ENCODE measurements at regions not wholly inside any gene's neighbourhood (a gene's known extent, or its start where the extent isn't known, plus 50 kb on each side); places are given as distances from the start of the nearest gene placed in this dataset.
A peak's percentile ranks its signal among the peaks of the same experiment; 100 is the strongest.

DNA sequence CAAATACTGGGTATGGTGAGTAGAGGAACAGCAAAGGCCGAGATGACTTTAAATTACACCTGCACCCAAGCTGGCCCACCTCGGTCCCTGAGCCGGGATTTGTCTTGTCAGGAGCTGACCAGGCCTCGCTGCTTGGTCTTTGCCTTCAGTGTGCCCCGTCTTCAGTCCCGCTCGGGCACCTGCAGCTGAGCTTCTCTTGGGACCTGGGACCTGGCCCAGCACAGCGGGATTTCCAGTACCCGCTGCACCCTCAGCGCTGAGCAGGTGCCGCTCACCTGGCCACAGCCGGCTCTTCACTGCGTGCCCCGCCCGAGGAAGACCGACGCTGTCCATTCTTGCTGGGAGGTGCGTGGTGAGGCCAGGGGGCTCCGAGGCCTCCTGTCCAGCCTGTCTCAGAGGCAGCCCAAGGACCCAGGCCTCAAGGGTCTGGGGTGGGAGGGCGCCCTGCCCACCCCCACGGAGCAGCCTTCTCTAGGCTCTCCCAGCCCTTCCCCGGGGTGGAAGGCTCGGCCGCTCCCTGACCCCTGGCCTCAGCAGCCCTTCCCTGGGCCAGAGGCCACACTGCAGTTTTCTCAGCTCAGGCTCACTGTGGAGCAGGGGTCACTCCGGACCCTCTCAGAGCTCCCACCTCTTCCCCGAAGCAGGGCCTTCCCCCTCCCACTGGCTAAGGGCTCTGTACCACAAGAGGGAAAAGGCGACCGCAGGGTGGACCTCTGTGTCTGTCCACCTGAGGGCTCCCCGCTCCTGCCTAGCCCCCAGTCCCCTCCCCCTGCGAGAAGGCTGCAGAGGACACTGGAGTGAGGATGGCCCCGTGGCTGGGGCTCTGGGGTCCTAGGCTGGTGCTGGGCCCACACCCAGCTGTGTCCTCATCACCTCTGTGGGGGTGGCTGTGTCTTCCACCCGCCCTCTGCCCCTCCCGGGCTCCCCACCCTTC, 119.3 kb downstream of the RNASET2 start:
- Mint-ChIP-seq H3K27me3 (no peaks in the 10 kb centered on the region), H3K27ac (no peak overlapping the region), H3K36me3 (peaks cover 0 to 7% (median 4%) of the 10 kb centered on the region in 5 donors), H3K4me1 (peaks cover 0 to 4% (median 0%) of the 10 kb centered on the region in 7 donors), H3K4me3 (no peak overlapping the region), H3K9me3 (peaks cover 0 to 8% (median 0%) of the 10 kb centered on the region in 11 donors)
- Histone ChIP-seq H3K4me3 (ENCODE audit: low read length) (no peak overlapping the region), H3K36me3 (ENCODE audit: control insufficient read depth in 2 of 3, insufficient read depth in 3 of 3, low read length in 3 of 3) (no peaks in the 10 kb centered on the region), H3K4me1 (ENCODE audit: control insufficient read depth in 2 of 2, insufficient read depth in 2 of 2, low read length in 2 of 2) (no peaks in the 10 kb centered on the region), H3K27me3 (ENCODE audit: control insufficient read depth in 2 of 2, insufficient read depth in 2 of 2, low read length in 2 of 2) (no peaks in the 10 kb centered on the region), H3K9me3 (ENCODE audit: control insufficient read depth in 2 of 3, low read length in 3 of 3) (no peaks in the 10 kb centered on the region), H3K27ac (ENCODE audit: low read depth, low read length) (no peak overlapping the region)
- POLR2A ChIA-PET = no interaction called here
- intact Hi-C loops (cut with micrococcal nuclease) = no loop called here
- DNase-seq (no peak), ATAC-seq (no peak)
- CTCF ChIA-PET = no interaction called here

DNA sequence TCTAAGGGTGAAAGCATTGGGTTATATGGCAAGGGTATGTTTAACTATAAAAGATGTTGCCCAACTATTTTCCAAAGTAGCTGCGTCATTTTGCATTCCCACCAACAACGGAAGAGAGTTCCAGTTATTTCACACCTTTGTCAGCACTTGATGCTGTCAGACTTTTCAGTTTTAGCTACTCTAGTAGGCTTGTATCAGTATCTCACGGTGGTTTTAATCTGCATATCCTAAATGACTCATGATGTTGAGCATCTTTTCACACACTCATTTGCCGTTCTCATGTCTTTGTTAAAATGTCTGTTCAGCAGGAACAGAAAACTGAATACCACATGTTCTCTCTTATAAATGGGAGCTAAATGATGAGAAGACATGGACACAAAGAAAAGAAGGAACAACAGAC, 122.3 kb downstream of the RNASET2 start:
- Mint-ChIP-seq H3K9me3 (peaks cover 0 to 8% (median 0%) of the 10 kb centered on the region in 11 donors), H3K4me3 (no peak overlapping the region), H3K27me3 (no peaks in the 10 kb centered on the region), H3K27ac (no peak overlapping the region), H3K4me1 (peaks cover 0 to 11% (median 0%) of the 10 kb centered on the region in 7 donors), H3K36me3 (peaks cover 0 to 7% (median 4%) of the 10 kb centered on the region in 5 donors)
- DNase-seq (no peak), ATAC-seq (no peak)
- ChIA-PET POLR2A (no interaction called here), CTCF (no interaction called here)
- no peaks in the 10 kb centered on the region for H3K27me3 ChIP-seq (ENCODE audit: control insufficient read depth in 2 of 2, insufficient read depth in 2 of 2, low read length in 2 of 2)
- intact Hi-C loops (cut with micrococcal nuclease) = no loop called here
- no peaks in the 10 kb centered on the region for H3K4me1 ChIP-seq (ENCODE audit: control insufficient read depth in 2 of 2, insufficient read depth in 2 of 2, low read length in 2 of 2)
- no peak overlapping the region for H3K27ac ChIP-seq (ENCODE audit: low read depth, low read length)
- H3K36me3 ChIP-seq (ENCODE audit: control insufficient read depth in 2 of 3, insufficient read depth in 3 of 3, low read length in 3 of 3) = no peaks in the 10 kb centered on the region
- H3K9me3 ChIP-seq (ENCODE audit: control insufficient read depth in 2 of 3, low read length in 3 of 3) = no peaks in the 10 kb centered on the region
- H3K4me3 ChIP-seq (ENCODE audit: low read length) = no peak overlapping the region

DNA sequence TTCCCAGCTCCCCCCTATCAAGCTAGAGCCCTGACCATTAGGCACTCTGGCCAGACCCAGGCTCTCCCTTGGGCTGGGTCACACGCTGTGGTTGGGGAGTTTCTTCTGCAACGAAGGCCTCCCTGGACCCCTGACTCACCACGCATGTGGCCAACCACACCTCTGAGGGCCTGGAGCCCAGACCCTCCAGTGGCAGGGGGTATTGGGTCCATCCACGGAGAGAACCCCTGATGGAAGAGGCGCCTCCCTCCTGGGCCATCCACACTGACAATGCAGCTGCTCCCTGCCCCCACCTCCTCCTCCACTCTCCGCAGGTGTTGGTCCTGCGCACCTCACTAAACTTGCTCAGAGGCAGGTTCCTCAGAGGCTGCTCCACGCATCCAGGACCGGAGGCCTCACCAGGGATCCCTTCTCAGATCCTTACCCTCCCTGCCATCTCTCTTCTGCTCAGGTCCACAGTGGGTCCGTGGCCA, 125.4 kb downstream of the RNASET2 start:
- Mint-ChIP-seq H3K4me3 (no peak overlapping the region), H3K27me3 (no peaks in the 10 kb centered on the region), H3K9me3 (peaks cover 0 to 5% (median 0%) of the 10 kb centered on the region in 11 donors), H3K36me3 (peaks cover 0 to 4% (median 0%) of the 10 kb centered on the region in 5 donors), H3K4me1 (peaks cover 0 to 11% (median 0%) of the 10 kb centered on the region in 7 donors), H3K27ac (peak overlapping the region in 2 of 9 donors; percentile 51 to 80)
- DNase-seq (no peak), ATAC-seq (no peak)
- ChIA-PET POLR2A (no interaction called here), CTCF (no interaction called here)
- H3K27me3 ChIP-seq (ENCODE audit: control insufficient read depth in 2 of 2, insufficient read depth in 2 of 2, low read length in 2 of 2) = no peaks in the 10 kb centered on the region
- H3K27ac ChIP-seq (ENCODE audit: low read depth, low read length) = no peak overlapping the region
- no peaks in the 10 kb centered on the region for H3K9me3 ChIP-seq (ENCODE audit: control insufficient read depth in 2 of 3, low read length in 3 of 3)
- H3K4me3 ChIP-seq (ENCODE audit: low read length) = no peak overlapping the region
- H3K4me1 ChIP-seq (ENCODE audit: control insufficient read depth in 2 of 2, insufficient read depth in 2 of 2, low read length in 2 of 2) = no peaks in the 10 kb centered on the region
- intact Hi-C loops (cut with micrococcal nuclease) = no loop called here
- no peaks in the 10 kb centered on the region for H3K36me3 ChIP-seq (ENCODE audit: control insufficient read depth in 2 of 3, insufficient read depth in 3 of 3, low read length in 3 of 3)

DNA sequence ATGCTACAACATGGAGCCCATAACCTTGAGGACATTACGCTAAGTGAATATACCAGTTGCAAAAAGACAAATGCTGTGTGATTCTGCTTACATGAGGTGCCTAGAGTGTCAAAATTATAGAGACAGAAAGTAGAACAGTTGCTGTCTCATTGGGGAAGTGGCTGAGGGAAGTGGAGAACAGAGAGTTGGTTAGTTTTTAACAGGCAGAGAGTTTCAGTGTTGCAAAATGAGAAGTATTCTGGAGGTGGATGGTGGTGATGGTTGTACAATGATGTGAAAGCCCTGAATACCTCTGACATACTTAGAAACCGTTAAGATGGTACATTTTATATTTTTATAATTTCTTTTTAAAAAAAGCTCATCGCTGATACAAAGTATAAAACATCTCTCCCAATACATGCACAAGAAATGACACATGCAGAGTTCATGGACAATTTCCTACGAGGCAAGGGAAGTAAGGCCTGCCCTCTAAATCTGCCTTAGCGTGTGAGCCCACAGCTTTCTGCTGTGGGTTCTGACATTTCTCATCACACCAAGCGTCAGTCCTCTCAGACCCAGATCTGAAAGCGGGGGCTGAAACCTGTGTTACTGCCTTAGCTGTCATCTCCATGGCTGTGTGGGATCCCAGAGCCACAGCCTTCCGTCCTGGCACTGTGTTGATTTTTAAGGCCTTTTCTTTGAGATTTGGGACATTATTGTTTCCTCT, 126.0 kb downstream of the RNASET2 start:
- no peak overlapping the region for H3K4me3 Mint-ChIP-seq
- H3K4me1 Mint-ChIP-seq = peaks cover 0 to 11% (median 0%) of the 10 kb centered on the region in 7 donors
- DNase-seq (no peak), ATAC-seq (peak; percentile 69)
- intact Hi-C loops (cut with micrococcal nuclease) = no loop called here
- CTCF ChIA-PET = no interaction called here
- peaks cover 0 to 5% (median 0%) of the 10 kb centered on the region in 11 donors for H3K9me3 Mint-ChIP-seq
- Histone ChIP-seq H3K4me3 (ENCODE audit: low read length) (no peak overlapping the region), H3K27ac (ENCODE audit: low read depth, low read length) (no peak overlapping the region), H3K9me3 (ENCODE audit: control insufficient read depth in 2 of 3, low read length in 3 of 3) (no peaks in the 10 kb centered on the region), H3K4me1 (ENCODE audit: control insufficient read depth in 2 of 2, insufficient read depth in 2 of 2, low read length in 2 of 2) (no peaks in the 10 kb centered on the region), H3K36me3 (ENCODE audit: control insufficient read depth in 2 of 3, insufficient read depth in 3 of 3, low read length in 3 of 3) (no peaks in the 10 kb centered on the region), H3K27me3 (ENCODE audit: control insufficient read depth in 2 of 2, insufficient read depth in 2 of 2, low read length in 2 of 2) (no peaks in the 10 kb centered on the region)
- POLR2A ChIA-PET = no interaction called here
- peak overlapping the region in 1 of 9 donors; percentile 80 for H3K27ac Mint-ChIP-seq
- no peaks in the 10 kb centered on the region for H3K27me3 Mint-ChIP-seq
- H3K36me3 Mint-ChIP-seq = peaks cover 0 to 4% (median 0%) of the 10 kb centered on the region in 5 donors

DNA sequence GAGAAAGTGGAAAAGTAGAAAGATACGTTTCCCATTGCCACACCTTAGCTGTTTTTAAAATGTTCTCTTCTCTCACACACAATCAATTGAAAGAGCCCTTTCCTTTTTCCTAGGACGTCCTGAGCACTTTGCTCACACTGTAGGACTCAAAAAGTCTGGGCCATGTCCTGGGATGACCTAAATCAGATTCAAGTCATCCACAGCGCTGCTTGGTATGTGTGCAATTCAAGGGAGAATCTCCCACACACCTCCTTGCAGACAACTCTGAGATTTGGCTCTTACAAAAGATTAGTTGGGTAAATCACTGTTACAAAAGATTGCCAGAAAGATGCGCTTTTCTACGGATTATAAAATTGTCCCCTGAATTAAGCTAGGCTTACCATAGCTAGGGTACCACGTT, 130.1 kb downstream of the RNASET2 start:
- no peaks in the 10 kb centered on the region for H3K36me3 ChIP-seq (ENCODE audit: control insufficient read depth in 2 of 3, insufficient read depth in 3 of 3, low read length in 3 of 3)
- no peak overlapping the region for H3K4me3 ChIP-seq (ENCODE audit: low read length)
- intact Hi-C loops (cut with micrococcal nuclease) = no loop called here
- ATAC-seq = no peak
- no peak for DNase-seq
- no peaks in the 10 kb centered on the region for H3K4me1 ChIP-seq (ENCODE audit: control insufficient read depth in 2 of 2, insufficient read depth in 2 of 2, low read length in 2 of 2)
- Mint-ChIP-seq H3K9me3 (no peaks in the 10 kb centered on the region), H3K27me3 (no peaks in the 10 kb centered on the region), H3K4me3 (no peak overlapping the region), H3K4me1 (peaks cover 0 to 9% (median 0%) of the 10 kb centered on the region in 7 donors), H3K36me3 (no peaks in the 10 kb centered on the region), H3K27ac (no peak overlapping the region)
- ChIA-PET CTCF (no interaction called here), POLR2A (no interaction called here)
- no peaks in the 10 kb centered on the region for H3K27me3 ChIP-seq (ENCODE audit: control insufficient read depth in 2 of 2, insufficient read depth in 2 of 2, low read length in 2 of 2)
- H3K27ac ChIP-seq (ENCODE audit: low read depth, low read length) = no peak overlapping the region
- H3K9me3 ChIP-seq (ENCODE audit: control insufficient read depth in 2 of 3, low read length in 3 of 3) = no peaks in the 10 kb centered on the region

DNA sequence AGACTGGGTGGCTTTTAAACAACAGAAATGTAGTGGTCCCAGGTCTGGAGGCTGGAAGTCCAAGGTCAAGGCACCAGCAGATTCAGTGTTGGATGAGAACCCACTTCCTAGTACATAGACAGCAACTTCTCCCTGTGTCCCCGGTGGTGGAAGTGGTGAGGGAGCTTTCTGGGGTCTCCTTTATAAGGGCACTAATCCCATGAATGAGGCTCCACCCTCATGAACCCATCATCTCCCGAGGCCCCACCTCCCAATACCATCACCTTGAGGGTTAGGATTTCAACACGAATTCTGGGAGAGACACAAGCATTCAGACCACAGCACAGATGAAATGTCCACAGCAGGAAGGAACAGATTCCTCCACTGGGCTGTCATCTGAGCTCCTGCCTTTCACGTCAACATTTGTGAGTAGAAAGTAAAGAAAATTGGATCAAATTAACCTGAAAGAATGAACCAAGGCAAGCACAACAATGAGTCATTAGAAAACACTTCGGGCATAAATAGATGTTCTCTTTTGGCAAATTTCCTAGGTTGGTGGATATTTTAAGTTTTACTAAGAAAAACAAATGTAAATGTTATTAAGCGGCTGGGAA, 130.7 kb downstream of the RNASET2 start:
- H3K27ac Mint-ChIP-seq = no peak overlapping the region
- H3K36me3 Mint-ChIP-seq = no peaks in the 10 kb centered on the region
- H3K4me1 Mint-ChIP-seq = peaks cover 0 to 6% (median 0%) of the 10 kb centered on the region in 7 donors
- no peaks in the 10 kb centered on the region for H3K9me3 Mint-ChIP-seq
- H3K27ac ChIP-seq (ENCODE audit: low read depth, low read length) = no peak overlapping the region
- H3K36me3 ChIP-seq (ENCODE audit: control insufficient read depth in 2 of 3, insufficient read depth in 3 of 3, low read length in 3 of 3) = no peaks in the 10 kb centered on the region
- no peak for ATAC-seq
- H3K4me1 ChIP-seq (ENCODE audit: control insufficient read depth in 2 of 2, insufficient read depth in 2 of 2, low read length in 2 of 2) = no peaks in the 10 kb centered on the region
- no peak overlapping the region for H3K4me3 Mint-ChIP-seq
- no peak for DNase-seq
- no peaks in the 10 kb centered on the region for H3K9me3 ChIP-seq (ENCODE audit: control insufficient read depth in 2 of 3, low read length in 3 of 3)
- H3K27me3 Mint-ChIP-seq = no peaks in the 10 kb centered on the region
- H3K4me3 ChIP-seq (ENCODE audit: low read length) = no peak overlapping the region
- H3K27me3 ChIP-seq (ENCODE audit: control insufficient read depth in 2 of 2, insufficient read depth in 2 of 2, low read length in 2 of 2) = no peaks in the 10 kb centered on the region
- intact Hi-C loops (cut with micrococcal nuclease) = no loop called here
- ChIA-PET POLR2A (no interaction called here), CTCF (no interaction called here)
